Stomach (tissue), 8 donors: ENCODE measurements at regions not wholly inside any gene's neighbourhood (a gene's known extent, or its start where the extent isn't known, plus 50 kb on each side); places are given as distances from the start of the nearest gene placed in this dataset.

Experiments used
- DNase-seq, 2 donors: peaks; one replicate each; pipeline versions ENCODE4 v3.0.0 to v3.0.0-alpha.2; 2013 to 2019
- H3K27ac ChIP-seq, 5 donors: fragments of 200-600 bp in 4 of 5; sonication (generic) in 4 of 5; one replicate each; pipeline ENCODE4 v1.5.1; 2013 to 2019; ENCODE audit warnings: mild to moderate bottlenecking in 1 of 5, moderate library complexity in 1 of 5
- H3K27me3 ChIP-seq, 3 donors: fragments of 200-600 bp; sonication (generic); one replicate each; pipeline ENCODE4 v1.5.1; 2017 to 2019; ENCODE audit warnings: mixed run types in 1 of 3
- H3K36me3 ChIP-seq, 4 donors: fragments of 200-600 bp; sonication (generic); 1 replicate in 3 of 4; 2 replicates in 1 of 4; pipeline ENCODE4 v1.5.1; 2016 to 2019
- H3K4me1 ChIP-seq, 4 donors: fragments of 200-600 bp; sonication (generic); one replicate each; pipeline ENCODE4 v1.5.1; 2016 to 2019
- H3K4me3 ChIP-seq, 4 donors: fragments of 200-600 bp; sonication (generic) in 3 of 4; one replicate each; pipeline ENCODE4 v1.5.1; 2016 to 2019; ENCODE audit warnings: mild to moderate bottlenecking in 1 of 4
- H3K9me3 ChIP-seq, 4 donors: fragments of 200-600 bp; sonication (generic); one replicate each; pipeline ENCODE4 v1.5.1; 2016 to 2019
- CTCF ChIP-seq, 7 experiments: fragments of 450-650 bp in 4 of 7; fragments of 200-600 bp in 3 of 7; sonication (generic) in 3 of 7; IDR thresholded peaks; one replicate each; pipeline ENCODE4 v1.5.1; 2016 to 2019; ENCODE audit warnings: antibody characterized with exemption in 7 of 7, control low read depth in 2 of 7, mild to moderate bottlenecking in 1 of 7
- EP300 ChIP-seq: sonication (generic); formaldehyde crosslinking; IDR thresholded peaks from one replicate; pipeline ENCODE4 v1.6.1; 2017; ENCODE audit warnings: antibody characterized with exemption
- POLR2A ChIP-seq, 4 donors: fragments of 450-650 bp; IDR thresholded peaks; one replicate each; pipeline ENCODE4 v1.6.1; 2016; ENCODE audit warnings: antibody characterized with exemption in 4 of 4, control low read depth in 2 of 4, mild to moderate bottlenecking in 1 of 4, moderate library complexity in 1 of 4
- POLR2AphosphoS5 ChIP-seq, 3 donors: sonication (generic); formaldehyde crosslinking; IDR thresholded peaks; one replicate each; pipeline ENCODE4 v1.6.1; 2016; ENCODE audit warnings: antibody characterized with exemption in 3 of 3
- WGBS, 5 donors: extraction: QIAGEN DNeasy Blood & Tissue Kit in 3 of 5; methylation state at CpG; one replicate each; pipeline versions ENCODE4 v1.1.5 to v1.1.7; 2013 to 2018; 5-methylcytosine and 5-hydroxymethylcytosine counted together
- intact Hi-C: fragments of 100-400 bp; cut with DNase I; formaldehyde crosslinking; loops from one replicate; pipeline ENCODE4 v1.15.1; 2023; ENCODE audit warnings: low total_unique reads
- donor health status: healthy with polysubstance abuse.
- donor health status: Bipolar disorder and iron deficiency.
- donor health status: healthy.

- H3K27me3 ChIP-seq: no peaks in the 10 kb centered on the region
- no peak for TF ChIP-seq EP300
- no peak for TF ChIP-seq POLR2A (IDR thresholded peaks at IDR 0.05)
- no peak for TF ChIP-seq POLR2AphosphoS5 (IDR thresholded peaks at IDR 0.05)
- TF ChIP-seq CTCF (IDR thresholded peaks at IDR 0.05): no peak
- no peak for DNase-seq
- no peaks in the 10 kb centered on the region for H3K9me3 ChIP-seq
- WGBS, 5 donors: 77 to 91% (median 86%) methylated on average over 3 of the region's 3 CpGs
- no peaks in the 10 kb centered on the region for H3K4me1 ChIP-seq
- intact Hi-C loops: no loop called here
- H3K4me3 ChIP-seq: no peak overlapping the region
- H3K36me3 ChIP-seq: no peaks in the 10 kb centered on the region
- no peak overlapping the region for H3K27ac ChIP-seq
Measured at GRCh38 chr15:69826819-69827175, 270.9 kb downstream of the TLE3 start.

- DNase-seq: no peak
- Histone ChIP-seq H3K27ac (no peak overlapping the region), H3K36me3 (no peaks in the 10 kb centered on the region), H3K9me3 (no peaks in the 10 kb centered on the region), H3K4me3 (no peak overlapping the region), H3K4me1 (no peaks in the 10 kb centered on the region), H3K27me3 (no peaks in the 10 kb centered on the region)
- intact Hi-C loops: no loop called here
- TF ChIP-seq POLR2AphosphoS5 (IDR thresholded peaks at IDR 0.05) (no peak), POLR2A (IDR thresholded peaks at IDR 0.05) (no peak), EP300 (no peak), CTCF (IDR thresholded peaks at IDR 0.05) (no peak)
- 91 to 100% (median 100%) methylated on average over 1 of the region's 1 CpG for WGBS, 5 donors
Measured at GRCh38 chr15:69827751-69828150, 270.0 kb downstream of the TLE3 start.

DNA sequence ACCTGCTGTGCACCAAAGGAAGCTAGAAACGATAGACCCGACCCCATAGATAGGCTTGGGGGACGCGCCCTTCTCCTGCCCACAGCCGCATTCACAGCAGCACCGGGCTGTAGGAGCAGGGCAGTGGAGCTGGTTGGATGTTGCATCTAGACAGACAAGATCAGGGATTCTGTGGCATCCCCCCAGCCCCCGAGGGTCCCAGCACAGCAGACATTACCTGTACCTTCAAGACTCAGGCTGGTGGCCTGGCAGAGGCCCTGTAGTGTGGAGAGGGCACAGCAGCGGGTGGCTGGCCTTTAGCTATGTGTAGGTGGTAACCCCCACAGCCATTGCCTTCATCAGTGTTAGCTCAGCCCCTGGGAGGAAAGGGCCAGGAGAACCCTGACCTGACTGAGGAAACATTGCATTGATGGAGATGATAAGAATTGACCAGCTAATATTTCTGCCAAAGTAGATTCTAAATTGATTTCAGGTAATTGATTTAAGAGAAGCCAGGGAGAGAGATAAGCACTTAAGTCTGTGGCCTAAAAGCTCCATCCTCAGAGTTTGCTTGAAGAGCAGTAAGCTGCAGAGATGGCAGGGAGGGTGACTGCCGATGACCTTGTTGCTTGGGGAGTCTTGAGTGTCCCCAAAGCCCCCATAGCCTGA is 269.4 kb downstream of the TLE3 start:
- TF ChIP-seq EP300 (no peak), CTCF (IDR thresholded peaks at IDR 0.05) (no peak), POLR2A (IDR thresholded peaks at IDR 0.05) (no peak), POLR2AphosphoS5 (IDR thresholded peaks at IDR 0.05) (no peak)
- Histone ChIP-seq H3K27ac (no peak overlapping the region), H3K4me3 (no peak overlapping the region), H3K36me3 (no peaks in the 10 kb centered on the region), H3K4me1 (no peaks in the 10 kb centered on the region), H3K9me3 (no peaks in the 10 kb centered on the region), H3K27me3 (no peaks in the 10 kb centered on the region)
- WGBS, 5 donors: 71 to 86% (median 84%) methylated on average over 8 to 9 of the region's 9 CpGs
- intact Hi-C loops: no loop called here
- no peak for DNase-seq

DNA sequence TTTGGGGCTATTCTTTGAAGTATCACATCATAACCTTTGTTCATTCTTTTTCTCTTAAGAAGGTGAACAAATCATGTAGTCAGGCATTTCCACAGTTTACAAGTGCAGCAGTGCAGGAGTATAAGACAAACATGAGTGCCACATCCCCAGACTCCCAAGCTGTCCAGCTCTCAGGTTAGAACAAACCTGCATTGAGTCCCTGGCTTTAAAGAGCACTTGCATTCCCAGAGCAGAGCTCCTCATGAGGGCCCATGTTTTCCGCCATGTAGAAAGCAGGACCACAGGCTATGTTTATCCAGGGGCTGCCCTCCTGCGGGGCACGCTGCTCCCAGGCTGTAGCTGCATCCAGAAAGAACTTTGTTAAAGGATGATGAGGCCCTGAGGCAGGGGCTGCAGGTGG is 267.7 kb downstream of the TLE3 start:
- no peaks in the 10 kb centered on the region for H3K27me3 ChIP-seq
- no peak overlapping the region for H3K27ac ChIP-seq
- H3K36me3 ChIP-seq: no peaks in the 10 kb centered on the region
- no peak overlapping the region for H3K4me3 ChIP-seq
- no peak for DNase-seq
- WGBS, 5 donors: 84 to 93% (median 89%) methylated on average over 2 to 3 of the region's 3 CpGs
- H3K4me1 ChIP-seq: no peaks in the 10 kb centered on the region
- intact Hi-C loops: no loop called here
- H3K9me3 ChIP-seq: no peaks in the 10 kb centered on the region
- TF ChIP-seq POLR2AphosphoS5 (IDR thresholded peaks at IDR 0.05) (no peak), POLR2A (IDR thresholded peaks at IDR 0.05) (no peak), CTCF (IDR thresholded peaks at IDR 0.05) (no peak), EP300 (no peak)
